ENCODE measurements at regions not wholly inside any gene's neighbourhood (a gene's known extent, or its start where the extent isn't known, plus 50 kb on each side); places are given as distances from the start of the nearest gene placed in this dataset.

DNA sequence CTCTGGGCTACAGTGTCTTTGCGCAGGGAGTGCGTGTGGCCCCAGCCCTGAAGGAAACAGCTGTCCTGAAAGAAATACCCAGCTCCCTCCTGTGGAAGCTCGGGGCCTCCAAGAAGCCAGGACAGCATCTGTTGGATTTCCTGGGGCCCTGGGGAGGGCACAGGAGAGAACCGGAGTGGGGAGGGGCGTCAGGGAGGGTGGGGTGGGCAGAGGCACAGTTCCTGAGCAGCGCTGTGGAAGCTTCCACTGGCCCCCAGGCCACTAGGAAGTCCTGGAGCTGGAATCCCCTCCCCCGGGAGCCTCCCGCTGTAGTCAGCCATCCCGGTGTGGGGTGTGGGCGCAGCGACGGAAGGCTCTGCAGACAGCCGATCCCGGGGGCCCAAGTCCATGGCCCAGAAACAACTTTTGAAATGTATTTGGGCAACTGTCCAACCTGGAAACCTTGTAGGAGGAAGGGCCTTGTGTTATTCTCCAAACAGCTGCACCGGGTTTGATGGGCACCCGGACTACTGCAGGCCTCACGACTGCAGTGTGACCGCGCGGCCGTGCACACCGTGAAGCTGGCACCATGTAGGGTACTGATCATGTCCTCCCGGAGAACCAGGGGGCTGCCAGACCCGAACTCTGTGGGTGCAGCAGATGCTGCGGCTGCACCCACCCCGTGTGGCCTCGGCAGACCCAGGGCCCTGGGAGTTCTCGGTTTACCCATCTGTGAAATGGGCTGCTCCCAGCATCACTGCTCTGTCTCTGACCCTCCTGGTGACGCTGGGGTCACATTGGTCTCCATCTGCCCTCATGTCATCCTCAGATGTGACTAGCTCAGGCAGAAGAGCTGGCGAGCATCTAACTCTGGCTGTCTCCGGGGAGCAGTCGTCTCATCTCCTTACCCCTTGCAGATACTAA, 68.5 kb upstream of the HMX1 start:
- FAIRE-seq, result no peak

DNA sequence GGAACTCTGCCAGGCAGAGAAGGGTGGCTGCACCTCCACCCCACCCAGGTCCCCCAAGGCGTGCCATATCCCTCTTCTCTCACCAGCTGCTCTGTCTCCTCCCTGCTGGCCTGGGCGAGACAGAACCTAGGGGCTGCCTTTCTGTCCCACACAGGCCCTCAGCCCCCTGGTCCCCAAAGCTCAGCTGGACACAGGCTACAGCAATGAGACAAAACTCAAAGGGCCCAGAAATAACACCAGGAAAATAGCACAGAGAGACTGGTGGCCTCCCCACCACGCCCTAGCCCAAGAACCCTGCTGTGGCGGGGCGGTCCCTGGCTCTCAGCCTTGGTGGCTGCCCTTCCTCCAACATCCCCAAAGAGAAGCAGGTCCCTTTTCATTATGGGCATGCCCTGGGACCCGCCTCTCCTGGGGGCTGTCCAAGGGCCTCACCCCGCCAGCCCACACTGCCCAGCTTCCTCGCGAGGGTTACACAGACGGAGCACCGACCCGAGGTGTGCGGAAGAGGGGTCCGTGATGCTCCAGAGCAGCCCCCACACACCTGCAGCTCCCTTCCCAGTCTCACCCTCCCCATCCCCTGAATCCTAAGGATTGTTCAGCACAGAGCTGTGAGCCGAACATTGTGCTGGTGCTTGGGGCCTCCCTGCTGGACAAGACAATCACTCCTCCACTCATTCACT, 67.7 kb upstream of the HMX1 start:
- DNase-seq (ENCODE audit: insufficient read length, low spot score), result no peak
- no peak for TF ChIP-seq POLR2A (IDR thresholded peaks at IDR 0.05; ENCODE audit: low read depth, low read length)
- no peak for FAIRE-seq

More for the DNA sequence above, 68.5 kb upstream of the HMX1 start:
- no peak for DNase-seq (ENCODE audit: insufficient read length, low spot score)
- no peak for TF ChIP-seq POLR2A (IDR thresholded peaks at IDR 0.05; ENCODE audit: low read depth, low read length)

DNA sequence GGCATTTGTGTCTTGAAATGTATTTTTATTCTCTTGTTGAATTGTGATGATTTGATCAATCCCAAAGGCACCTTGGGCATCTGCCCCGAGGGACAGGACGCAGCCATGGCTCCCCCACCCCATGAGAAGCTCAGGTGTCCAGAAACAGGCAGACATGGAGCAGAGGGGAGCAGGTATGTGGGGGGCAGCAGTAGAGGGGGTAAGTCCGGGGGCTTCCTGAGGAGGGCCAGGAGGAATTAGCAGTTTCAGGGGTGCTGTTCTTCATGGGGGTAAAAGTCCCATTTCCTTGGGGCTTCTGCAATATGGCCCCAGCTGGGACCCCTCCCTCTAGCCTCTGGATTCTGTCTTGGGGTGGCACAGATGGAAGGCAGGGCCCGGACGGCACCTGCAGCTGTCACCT, 67.0 kb upstream of the HMX1 start:
- DNase-seq (ENCODE audit: insufficient read length, low spot score) (no peak), FAIRE-seq (no peak)
- TF ChIP-seq POLR2A (IDR thresholded peaks at IDR 0.05; ENCODE audit: low read depth, low read length), result no peak

GRCh38 chr4:8938137-8938536, 66.5 kb upstream of the HMX1 start:
- DNase-seq (ENCODE audit: insufficient read length, low spot score), result no peak
- FAIRE-seq, result no peak
- TF ChIP-seq POLR2A (IDR thresholded peaks at IDR 0.05; ENCODE audit: low read depth, low read length), result no peak

DNA sequence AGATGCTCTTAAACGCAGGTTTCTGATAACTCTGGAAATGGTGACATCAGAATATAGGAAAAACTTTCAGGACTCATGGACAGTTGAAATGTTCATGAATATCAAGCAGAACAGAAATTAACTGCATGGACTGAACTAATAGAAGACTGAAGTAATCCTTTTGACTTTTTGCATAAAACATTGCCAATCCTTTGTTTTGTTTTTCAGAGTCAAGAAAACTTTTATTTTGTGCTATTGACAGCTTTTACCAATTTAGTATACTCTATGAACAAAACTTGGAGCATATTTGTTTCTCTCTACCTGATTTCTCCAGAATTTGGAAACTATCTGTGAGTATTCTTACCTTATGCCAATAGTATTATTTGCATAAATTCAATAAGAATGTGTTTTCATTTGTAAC, 61.2 kb upstream of the HMX1 start:
- FAIRE-seq (no peak), DNase-seq (ENCODE audit: insufficient read length, low spot score) (no peak)
- no peak for TF ChIP-seq POLR2A (IDR thresholded peaks at IDR 0.05; ENCODE audit: low read depth, low read length)

DNA sequence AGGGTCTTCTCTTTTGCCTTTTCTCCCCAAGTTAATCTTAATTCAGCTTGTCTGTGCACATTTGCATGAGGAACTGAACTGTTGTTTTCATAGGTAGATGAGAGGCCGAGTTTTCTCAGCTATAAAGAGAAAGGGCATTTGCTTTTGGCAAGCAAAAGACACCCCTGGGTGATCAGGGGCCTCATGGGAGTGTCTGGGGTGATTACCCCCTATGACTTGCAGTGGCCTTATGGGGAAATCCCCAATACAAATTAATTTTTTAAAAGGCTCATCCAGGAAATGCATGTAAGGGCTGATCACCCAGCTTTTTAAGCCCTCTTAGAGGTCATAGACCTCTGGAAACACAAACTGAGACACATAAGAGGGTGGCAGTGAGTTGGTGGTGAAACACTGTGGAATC, 56.4 kb upstream of the HMX1 start:
- FAIRE-seq (no peak), DNase-seq (ENCODE audit: insufficient read length, low spot score) (no peak)
- no peak for TF ChIP-seq POLR2A (IDR thresholded peaks at IDR 0.05; ENCODE audit: low read depth, low read length)

GRCh38 chr4:8922481-8922880, 50.8 kb upstream of the HMX1 start:
- TF ChIP-seq POLR2A (IDR thresholded peaks at IDR 0.05; ENCODE audit: low read depth, low read length), result no peak
- no peak for DNase-seq (ENCODE audit: insufficient read length, low spot score)
- FAIRE-seq, result no peak

- no peak for FAIRE-seq
- TF ChIP-seq POLR2A (IDR thresholded peaks at IDR 0.05; ENCODE audit: low read depth, low read length), result no peak
- no peak for DNase-seq (ENCODE audit: insufficient read length, low spot score)
These were observed 49.8 kb upstream of the HMX1 start for GRCh38 chr4:8921465-8921864.
